Mesenchymal stem cell (in vitro differentiated cells and primary cell): ENCODE measurements at regions not wholly inside any gene's neighbourhood (a gene's known extent, or its start where the extent isn't known, plus 50 kb on each side); places are given as distances from the start of the nearest gene placed in this dataset.

Experiments used
- DNase-seq: peaks from one replicate; pipeline ENCODE4 v3.0.0-alpha.2; 2013
- H2AFZ ChIP-seq: one replicate; pipeline ENCODE4 v1.6.1; 2013; ENCODE audit warnings: low read depth, mild to moderate bottlenecking, control low read depth, inconsistent platforms, low read length, moderate library complexity
- H2AK5ac ChIP-seq: 2 replicates; pipeline ENCODE4 v1.6.1; 2013; ENCODE audit warnings: low read length, moderate library complexity, mild to moderate bottlenecking, inconsistent platforms; ENCODE audit not compliant: severe bottlenecking
- H2BK120ac ChIP-seq: one replicate; pipeline ENCODE4 v1.6.1; 2013; ENCODE audit warnings: low read depth, mild to moderate bottlenecking, inconsistent platforms, low read length, moderate library complexity
- H2BK12ac ChIP-seq, 2 experiments: one replicate each; pipeline ENCODE4 v1.6.1; 2013; ENCODE audit warnings: inconsistent platforms in 2 of 2, low read length in 2 of 2, mild to moderate bottlenecking in 2 of 2, moderate library complexity in 2 of 2, control low read depth in 1 of 2
- H2BK15ac ChIP-seq: one replicate; pipeline ENCODE4 v1.6.1; 2013; ENCODE audit warnings: mild to moderate bottlenecking, low read depth, inconsistent platforms; ENCODE audit not compliant: poor library complexity, severe bottlenecking
- H2BK5ac ChIP-seq: 2 replicates; pipeline ENCODE4 v1.6.1; 2013; ENCODE audit warnings: low read depth, mild to moderate bottlenecking, low read length, control low read depth, inconsistent platforms; ENCODE audit not compliant: poor library complexity, severe bottlenecking
- H3K14ac ChIP-seq, 2 experiments: one replicate each; pipeline ENCODE4 v1.6.1; 2013; ENCODE audit warnings: inconsistent platforms in 2 of 2, low read length in 2 of 2, control low read depth in 1 of 2, mild to moderate bottlenecking in 1 of 2, moderate library complexity in 1 of 2
- H3K18ac ChIP-seq, 2 experiments: one replicate each; pipeline ENCODE4 v1.6.1; 2013; ENCODE audit warnings: inconsistent platforms in 2 of 2, low read length in 2 of 2, control low read depth in 1 of 2, low read depth in 1 of 2, mild to moderate bottlenecking in 1 of 2
- H3K23ac ChIP-seq, 2 experiments: one replicate each; pipeline ENCODE4 v1.6.1; 2013; ENCODE audit warnings: inconsistent platforms in 2 of 2, low read length in 2 of 2, mild to moderate bottlenecking in 2 of 2, moderate library complexity in 2 of 2, control low read depth in 1 of 2
- H3K27ac ChIP-seq: 2 replicates; pipeline ENCODE4 v1.5.1; 2013; ENCODE audit warnings: mild to moderate bottlenecking, moderate library complexity, low read length, control low read depth, inconsistent platforms; ENCODE audit not compliant: poor library complexity, severe bottlenecking
- H3K27me3 ChIP-seq, 2 experiments: 2 replicates each; pipeline versions ENCODE4 v1.6.1 to v1.7.0; 2013; ENCODE audit warnings: low read length in 2 of 2, mild to moderate bottlenecking in 2 of 2, moderate library complexity in 2 of 2, control low read depth in 1 of 2, inconsistent platforms in 1 of 2; ENCODE audit not compliant: control insufficient read depth in 1 of 2, insufficient read depth in 1 of 2
- H3K36me3 ChIP-seq, 2 experiments: 2 replicates each; pipeline versions ENCODE4 v1.6.1 to v1.7.0; 2013; ENCODE audit warnings: low read length in 2 of 2, control low read depth in 1 of 2, inconsistent platforms in 1 of 2, low read depth in 1 of 2, mild to moderate bottlenecking in 1 of 2; ENCODE audit not compliant: insufficient read depth in 2 of 2, control insufficient read depth in 1 of 2
- H3K4ac ChIP-seq, 2 experiments: one replicate each; pipeline ENCODE4 v1.6.1; 2013; ENCODE audit warnings: inconsistent platforms in 2 of 2, low read length in 2 of 2, mild to moderate bottlenecking in 2 of 2, moderate library complexity in 2 of 2, control low read depth in 1 of 2, low read depth in 1 of 2
- H3K4me1 ChIP-seq: 2 replicates; pipeline ENCODE4 v1.6.1; 2013; ENCODE audit warnings: low read depth, low read length, control low read depth; ENCODE audit not compliant: control insufficient read depth, insufficient read depth
- H3K4me2 ChIP-seq: 2 replicates; pipeline ENCODE4 v1.6.1; 2013; ENCODE audit warnings: low read length, mild to moderate bottlenecking, inconsistent platforms; ENCODE audit not compliant: poor library complexity, severe bottlenecking
- H3K4me3 ChIP-seq, 2 experiments: 2 replicates each; pipeline versions ENCODE4 v1.5.1 to v1.7.0; 2013; ENCODE audit warnings: low read length in 2 of 2, mild to moderate bottlenecking in 2 of 2, control low read depth in 1 of 2, low read depth in 1 of 2; ENCODE audit not compliant: insufficient read depth in 1 of 2
- H3K79me1 ChIP-seq: replicated peaks from 2 replicates; pipeline ENCODE4 v1.6.1; 2013; ENCODE audit warnings: mild to moderate bottlenecking, control low read depth, low read length, inconsistent platforms; ENCODE audit not compliant: poor library complexity, severe bottlenecking
- H3K9ac ChIP-seq: 2 replicates; pipeline ENCODE4 v1.7.0; 2013; ENCODE audit warnings: mild to moderate bottlenecking, low read length, moderate library complexity
- H3K9me3 ChIP-seq: 2 replicates; pipeline ENCODE4 v1.7.0; 2013; ENCODE audit warnings: mild to moderate bottlenecking, low read length; ENCODE audit not compliant: control insufficient read depth
- H4K8ac ChIP-seq: one replicate; pipeline ENCODE4 v1.6.1; 2013; ENCODE audit warnings: inconsistent platforms, mild to moderate bottlenecking, low read length, moderate library complexity
- H4K91ac ChIP-seq: one replicate; pipeline ENCODE4 v1.6.1; 2013; ENCODE audit warnings: mild to moderate bottlenecking, low read length, inconsistent platforms
- WGBS: methylation state at CpG from one replicate; pipeline ENCODE4 v1.1.7; 2013; ENCODE audit warnings: mixed read lengths; 5-methylcytosine and 5-hydroxymethylcytosine counted together

DNA sequence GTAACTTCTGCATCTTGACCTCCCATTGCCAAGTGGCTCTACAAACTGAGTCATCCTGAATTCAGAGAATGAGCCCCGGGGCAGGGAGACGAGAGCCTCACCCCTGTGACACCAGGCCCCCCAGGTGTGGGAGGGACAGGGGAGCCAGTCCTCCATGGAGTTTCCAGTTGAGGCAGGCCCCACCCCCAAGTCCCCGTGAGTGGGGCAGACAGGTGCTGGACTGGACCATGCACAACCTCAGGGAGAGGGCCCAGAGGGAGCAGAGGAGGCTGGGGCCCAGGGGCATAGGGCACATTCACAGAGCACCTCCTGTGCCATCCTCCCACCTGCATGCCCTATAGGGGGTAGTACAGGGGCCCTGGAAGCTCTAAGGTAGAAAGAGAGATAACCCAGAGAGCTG is 180.8 kb downstream of the BRD1 start:
- Histone ChIP-seq H3K27me3 (no peaks in the 10 kb centered on the region), H2BK120ac (no peak overlapping the region), H3K9me3 (no peaks in the 10 kb centered on the region), H2BK12ac (no peak overlapping the region), H3K36me3 (no peaks in the 10 kb centered on the region), H3K9ac (no peak overlapping the region), H3K79me1 (no peaks in the 10 kb centered on the region), H3K4me1 (no peaks in the 10 kb centered on the region), H2AK5ac (no peak overlapping the region), H2AFZ (no peak overlapping the region), H4K8ac (no peak overlapping the region), H3K4me2 (no peak overlapping the region), H2BK15ac (no peak overlapping the region), H3K4ac (no peak overlapping the region), H4K91ac (no peak overlapping the region), H3K18ac (no peak overlapping the region), H3K23ac (no peak overlapping the region), H3K27ac (no peak overlapping the region), H2BK5ac (no peak overlapping the region), H3K4me3 (no peak overlapping the region), H3K14ac (no peak overlapping the region)
- 66% methylated on average over 3 of the region's 3 CpGs for WGBS
- no peak for DNase-seq

- Histone ChIP-seq H3K9ac (no peak overlapping the region), H3K79me1 (no peaks in the 10 kb centered on the region), H3K9me3 (no peaks in the 10 kb centered on the region)
Measured at GRCh38 chr22:49645791-49646550, 181.7 kb downstream of the BRD1 start.

DNA sequence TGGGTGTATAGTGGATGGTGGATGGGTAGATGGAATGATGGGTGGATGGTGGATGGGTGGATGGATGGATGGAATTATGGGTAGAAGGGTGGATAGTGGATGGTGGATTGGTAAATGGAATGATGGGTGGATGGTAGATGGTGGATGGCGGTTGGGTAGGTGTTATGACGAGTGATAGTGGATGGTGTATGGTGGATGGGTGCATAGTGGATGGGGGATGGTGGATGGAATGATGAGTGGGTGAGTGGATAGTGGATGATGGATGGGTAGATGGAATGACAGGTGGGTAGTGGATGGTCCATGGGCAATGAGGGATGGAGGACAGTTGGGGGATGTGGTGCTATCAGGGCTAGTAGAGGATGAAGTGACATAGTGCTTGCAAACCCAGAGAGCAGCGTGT is 182.4 kb downstream of the BRD1 start:
- Histone ChIP-seq H3K4me2 (no peak overlapping the region), H4K8ac (no peak overlapping the region), H2BK120ac (no peak overlapping the region), H4K91ac (no peak overlapping the region), H2BK5ac (no peak overlapping the region), H3K4me3 (no peak overlapping the region), H3K23ac (no peak overlapping the region), H3K9me3 (no peaks in the 10 kb centered on the region), H2BK15ac (no peak overlapping the region), H3K18ac (no peak overlapping the region), H3K14ac (no peak overlapping the region), H2BK12ac (no peak overlapping the region), H3K36me3 (no peaks in the 10 kb centered on the region), H3K4me1 (no peaks in the 10 kb centered on the region), H2AFZ (no peak overlapping the region), H3K27me3 (no peaks in the 10 kb centered on the region), H3K27ac (no peak overlapping the region), H3K9ac (no peak overlapping the region), H2AK5ac (no peak overlapping the region), H3K4ac (no peak overlapping the region), H3K79me1 (no peaks in the 10 kb centered on the region)
- WGBS: 87% methylated on average over 2 of the region's 3 CpGs
- no peak for DNase-seq

More at GRCh38 chr22:49645791-49646550, 181.7 kb downstream of the BRD1 start:
- Histone ChIP-seq H3K23ac (no peak overlapping the region), H2BK120ac (no peak overlapping the region), H2BK15ac (no peak overlapping the region), H4K8ac (no peak overlapping the region), H3K4me3 (no peak overlapping the region), H3K27me3 (no peaks in the 10 kb centered on the region), H2BK5ac (no peak overlapping the region), H2AFZ (no peak overlapping the region), H3K4me1 (no peaks in the 10 kb centered on the region), H3K14ac (no peak overlapping the region), H3K4ac (no peak overlapping the region), H3K36me3 (no peaks in the 10 kb centered on the region), H3K27ac (no peak overlapping the region), H2BK12ac (no peak overlapping the region), H3K18ac (no peak overlapping the region), H2AK5ac (no peak overlapping the region), H3K4me2 (no peak overlapping the region), H4K91ac (no peak overlapping the region)
- no peak for DNase-seq
- WGBS: 87% methylated on average over 13 of the region's 13 CpGs

- H2AK5ac ChIP-seq: no peak overlapping the region
- no peak overlapping the region for H3K4me2 ChIP-seq
- H3K18ac ChIP-seq: no peak overlapping the region
- WGBS: 79% methylated on average over 4 of the region's 6 CpGs
- no peak overlapping the region for H4K91ac ChIP-seq
- H3K14ac ChIP-seq: no peak overlapping the region
- H3K23ac ChIP-seq: no peak overlapping the region
- H2BK120ac ChIP-seq: no peak overlapping the region
- H3K36me3 ChIP-seq: no peaks in the 10 kb centered on the region
- no peak overlapping the region for H3K9ac ChIP-seq
- no peaks in the 10 kb centered on the region for H3K9me3 ChIP-seq
- no peak overlapping the region for H3K4ac ChIP-seq
- H3K27ac ChIP-seq: no peak overlapping the region
- no peak overlapping the region for H4K8ac ChIP-seq
- no peak overlapping the region for H2AFZ ChIP-seq
- DNase-seq: no peak
- no peak overlapping the region for H2BK12ac ChIP-seq
- H3K4me3 ChIP-seq: peak overlapping the region in 1 of 2 experiments; percentile 0
- no peaks in the 10 kb centered on the region for H3K4me1 ChIP-seq
- no peaks in the 10 kb centered on the region for H3K79me1 ChIP-seq
- no peak overlapping the region for H2BK5ac ChIP-seq
- H3K27me3 ChIP-seq: no peaks in the 10 kb centered on the region
- H2BK15ac ChIP-seq: no peak overlapping the region
Measured at GRCh38 chr22:49643998-49644397, 183.7 kb downstream of the BRD1 start.
